Astrocyte of the spinal cord (primary cell): ENCODE measurements at regions not wholly inside any gene's neighbourhood (a gene's known extent, or its start where the extent isn't known, plus 50 kb on each side); places are given as distances from the start of the nearest gene placed in this dataset.

Source experiments
- DNase-seq: peaks from one replicate; pipeline ENCODE4 v3.0.0; 2011; ENCODE audit warnings: low read depth, low spot score
- H3K4me3 ChIP-seq: 2 replicates; pipeline ENCODE4 v1.5.1; 2011; ENCODE audit warnings: low read depth, mild to moderate bottlenecking, low read length, moderate library complexity
- CTCF ChIP-seq: IDR thresholded peaks from 2 replicates; pipeline ENCODE4 v1.5.1; 2012; ENCODE audit warnings: low read depth, mild to moderate bottlenecking, low read length, inconsistent platforms
- in situ Hi-C: cut with HindIII; loops from 2 replicates; pipeline ENCODE4 v1.10.0; 2017; ENCODE audit warnings: low sequenced_read_pairs

- no peak overlapping the region for H3K4me3 ChIP-seq
- no peak for DNase-seq
- no peak for TF ChIP-seq CTCF
- in situ Hi-C loops: no loop called here
Measured at GRCh38 chr10:4191894-4192293, 406.9 kb upstream of the KLF6 start.

GRCh38 chr10:4191354-4191753, 406.3 kb upstream of the KLF6 start:
- in situ Hi-C loops: no loop called here
- TF ChIP-seq CTCF: no peak
- no peak overlapping the region for H3K4me3 ChIP-seq
- no peak for DNase-seq

- DNase-seq: no peak
- no peak for TF ChIP-seq CTCF
- no peak overlapping the region for H3K4me3 ChIP-seq
- in situ Hi-C loops: no loop called here
Measured at GRCh38 chr10:4190876-4191275, 405.9 kb upstream of the KLF6 start.

GRCh38 chr10:4189281-4189680, 404.3 kb upstream of the KLF6 start:
- peak; percentile 29 for DNase-seq
- no peak overlapping the region for H3K4me3 ChIP-seq
- in situ Hi-C loops: no loop called here
- no peak for TF ChIP-seq CTCF

- no peak overlapping the region for H3K4me3 ChIP-seq
- no peak for TF ChIP-seq CTCF
- in situ Hi-C loops: no loop called here
- DNase-seq: no peak
Measured at GRCh38 chr10:4188406-4188805, 403.4 kb upstream of the KLF6 start.

- no peak for TF ChIP-seq CTCF
- DNase-seq: no peak
- in situ Hi-C loops: no loop called here
- no peak overlapping the region for H3K4me3 ChIP-seq
Measured at GRCh38 chr10:4186849-4187540, 402.0 kb upstream of the KLF6 start.
